ENCODE measurements at regions not wholly inside any gene's neighbourhood (a gene's known extent, or its start where the extent isn't known, plus 50 kb on each side); places are given as distances from the start of the nearest gene placed in this dataset.

- Histone ChIP-seq H3K4me1 (ENCODE audit: insufficient read depth, low read length) (no peaks in the 10 kb centered on the region), H3K9me3 (ENCODE audit: low read length) (no peaks in the 10 kb centered on the region), H3K4me3 (replicated peaks in 1 of 3; ENCODE audit: insufficient read depth in 1 of 3, low read depth in 2 of 3, low read length in 3 of 3) (no peak overlapping the region), H3K27ac (ENCODE audit: extremely low read length, insufficient read depth, low read length) (no peak overlapping the region), H3K36me3 (replicated peaks in 1 of 2; ENCODE audit: control insufficient read depth in 1 of 2, insufficient read depth in 2 of 2, low read length in 2 of 2) (no peaks in the 10 kb centered on the region), H4K20me1 (ENCODE audit: insufficient read depth, low read length) (no peaks in the 10 kb centered on the region), H3K4me2 (ENCODE audit: low read depth, low read length) (no peak overlapping the region), H3K79me2 (ENCODE audit: insufficient read depth, low read length) (no peaks in the 10 kb centered on the region), H2AFZ (ENCODE audit: low read length) (no peak overlapping the region), H3K27me3 (ENCODE audit: control insufficient read depth in 1 of 2, insufficient read depth in 2 of 2, low read length in 2 of 2) (no peaks in the 10 kb centered on the region), H3K9ac (ENCODE audit: insufficient read depth, low read depth, low read length) (no peak overlapping the region)
- DNase-seq (ENCODE audit: low spot score) (no peak), FAIRE-seq (no peak), ATAC-seq (no peak)
- WGBS (ENCODE audit: low lambda C conversion rate), result 26% methylated on average over 9 of the region's 9 CpGs
- ChIA-PET POLR2A (no interaction called here), CTCF (ENCODE audit: low intra/inter-chr PET ratio, low total read pairs) (no interaction called here)
- intact Hi-C loops (cut with micrococcal nuclease; ENCODE audit: unreplicated experiment), result no loop called here
- TF ChIP-seq ZSCAN5A (CRISPR knock-in tag; IDR thresholded peaks at IDR 0.05; ENCODE audit: borderline replicate concordance) (no peak), KMT2A (CRISPR knock-in tag; IDR thresholded peaks at IDR 0.05) (no peak), ZNF660 (CRISPR knock-in tag; IDR thresholded peaks at IDR 0.05; ENCODE audit: borderline replicate concordance, low read depth) (no peak), HOXA9 (CRISPR knock-in tag; IDR thresholded peaks at IDR 0.05; ENCODE audit: borderline replicate concordance) (no peak), ZNF20 (CRISPR knock-in tag; IDR thresholded peaks at IDR 0.05) (no peak)
- no TSS peak for BruUV-seq (replicated peaks)
- in situ Hi-C loops (cut with HindIII; ENCODE audit: extremely low pct_ligation_motif_present, low pct_unique_long_range_greater_than_20kb), result no loop called here
Observed at GRCh38 chr18:29154758-29155725, 978.1 kb upstream of the CDH2 start.

GRCh38 chr18:29154196-29154757 lies 977.3 kb upstream of the CDH2 start:
- no peaks in the 10 kb centered on the region for H3K4me1 ChIP-seq (ENCODE audit: insufficient read depth, low read length)
- TF ChIP-seq ERF (CRISPR knock-in tag; IDR thresholded peaks at IDR 0.05) (no peak), E2F1 (CRISPR knock-in tag; IDR thresholded peaks at IDR 0.05) (no peak), SETDB1 (CRISPR knock-in tag; IDR thresholded peaks at IDR 0.05; ENCODE audit: borderline replicate concordance) (no peak), XBP1 (CRISPR knock-in tag; IDR thresholded peaks at IDR 0.05) (no peak), ZNF343 (CRISPR knock-in tag; IDR thresholded peaks at IDR 0.05) (no peak), DBP (CRISPR knock-in tag; IDR thresholded peaks at IDR 0.05; ENCODE audit: not compliant biosample characterization) (no peak), U2AF1 (optimal IDR thresholded peaks at IDR 0.05; ENCODE audit: low read depth, low read length) (no peak), ATF5 (CRISPR knock-in tag; IDR thresholded peaks at IDR 0.05; ENCODE audit: low read depth) (no peak)

More at GRCh38 chr18:29154196-29154757, 977.3 kb upstream of the CDH2 start:
- Histone ChIP-seq H2AFZ (ENCODE audit: low read length) (no peak overlapping the region), H3K4me2 (ENCODE audit: low read depth, low read length) (no peak overlapping the region), H3K79me2 (ENCODE audit: insufficient read depth, low read length) (no peaks in the 10 kb centered on the region), H3K9me3 (ENCODE audit: low read length) (no peaks in the 10 kb centered on the region), H3K27ac (ENCODE audit: extremely low read length, insufficient read depth, low read length) (no peak overlapping the region), H3K4me3 (replicated peaks in 1 of 3; ENCODE audit: insufficient read depth in 1 of 3, low read depth in 2 of 3, low read length in 3 of 3) (no peak overlapping the region), H3K27me3 (ENCODE audit: control insufficient read depth in 1 of 2, insufficient read depth in 2 of 2, low read length in 2 of 2) (no peaks in the 10 kb centered on the region), H4K20me1 (ENCODE audit: insufficient read depth, low read length) (no peaks in the 10 kb centered on the region), H3K9ac (ENCODE audit: insufficient read depth, low read depth, low read length) (no peak overlapping the region), H3K36me3 (replicated peaks in 1 of 2; ENCODE audit: control insufficient read depth in 1 of 2, insufficient read depth in 2 of 2, low read length in 2 of 2) (no peaks in the 10 kb centered on the region)
- POLR2A ChIA-PET, result no interaction called here
- FAIRE-seq (no peak), DNase-seq (ENCODE audit: low spot score) (no peak), ATAC-seq (no peak)
- CTCF ChIA-PET (ENCODE audit: low intra/inter-chr PET ratio, low total read pairs), result no interaction called here
- in situ Hi-C loops (cut with HindIII; ENCODE audit: extremely low pct_ligation_motif_present, low pct_unique_long_range_greater_than_20kb) (no loop called here), intact Hi-C loops (cut with micrococcal nuclease; ENCODE audit: unreplicated experiment) (no loop called here)
- BruUV-seq (replicated peaks), result no TSS peak
- 47% methylated on average over 1 of the region's 1 CpG for WGBS (ENCODE audit: low lambda C conversion rate)
